ENCODE measurements at regions not wholly inside any gene's neighbourhood (a gene's known extent, or its start where the extent isn't known, plus 50 kb on each side); places are given as distances from the start of the nearest gene placed in this dataset.

- H4K20me1 ChIP-seq (ENCODE audit: insufficient read depth, low read length): no peaks in the 10 kb centered on the region
- no peaks in the 10 kb centered on the region for H3K36me3 ChIP-seq (ENCODE audit: insufficient read depth, low read length)
- no peak overlapping the region for H2AFZ ChIP-seq (ENCODE audit: low read depth, low read length)
- H3K79me2 ChIP-seq (ENCODE audit: insufficient read depth, low read length): no peaks in the 10 kb centered on the region
- peaks cover 17% of the 10 kb centered on the region for H3K27me3 ChIP-seq (ENCODE audit: insufficient read depth, low read length, poor library complexity)
- DNase-seq (peak; percentile 23), ATAC-seq (ENCODE audit: insufficient read depth, low read depth) (peak; percentile 44; the same call in 2 of the 3 replicates)
- H3K4me2 ChIP-seq (ENCODE audit: insufficient read depth, low read length): no peak overlapping the region
- H3K9ac ChIP-seq (ENCODE audit: low read depth, low read length): no peak overlapping the region
- H3K4me1 ChIP-seq (ENCODE audit: insufficient read depth, low read length): no peaks in the 10 kb centered on the region
- no peaks in the 10 kb centered on the region for H3K9me3 ChIP-seq (ENCODE audit: insufficient read depth, low read length, severe bottlenecking)
- TF ChIP-seq EZH2 (IDR thresholded peaks at IDR 0.05; ENCODE audit: borderline replicate concordance, low read depth, low read length, severe bottlenecking) (no peak), CTCF (IDR thresholded peaks at IDR 0.05; ENCODE audit: borderline replicate concordance, extremely low read depth, low read length, poor library complexity, severe bottlenecking) (no peak)
- H3K27ac ChIP-seq (ENCODE audit: low read length): no peak overlapping the region
- no peak overlapping the region for H3K4me3 ChIP-seq (ENCODE audit: low read depth in 1 of 2, low read length in 2 of 2)
Observed at GRCh38 chr2:216765761-216766262, 70.5 kb upstream of the IGFBP5 start.

GRCh38 chr2:216763396-216763795, 68.0 kb upstream of the IGFBP5 start:
- no peak for ATAC-seq (ENCODE audit: insufficient read depth, low read depth)
- no peaks in the 10 kb centered on the region for H4K20me1 ChIP-seq (ENCODE audit: insufficient read depth, low read length)

GRCh38 chr2:216761809-216762208, 66.5 kb upstream of the IGFBP5 start:
- no peak overlapping the region for H3K9ac ChIP-seq (ENCODE audit: low read depth, low read length)
- TF ChIP-seq CTCF (IDR thresholded peaks at IDR 0.05; ENCODE audit: borderline replicate concordance, extremely low read depth, low read length, poor library complexity, severe bottlenecking) (no peak), EZH2 (IDR thresholded peaks at IDR 0.05; ENCODE audit: borderline replicate concordance, low read depth, low read length, severe bottlenecking) (no peak)
- no peaks in the 10 kb centered on the region for H3K9me3 ChIP-seq (ENCODE audit: insufficient read depth, low read length, severe bottlenecking)
- no peak overlapping the region for H3K4me3 ChIP-seq (ENCODE audit: low read depth in 1 of 2, low read length in 2 of 2)
- no peaks in the 10 kb centered on the region for H4K20me1 ChIP-seq (ENCODE audit: insufficient read depth, low read length)
- DNase-seq: no peak
- no peaks in the 10 kb centered on the region for H3K79me2 ChIP-seq (ENCODE audit: insufficient read depth, low read length)
- H3K36me3 ChIP-seq (ENCODE audit: insufficient read depth, low read length): no peaks in the 10 kb centered on the region
- no peak overlapping the region for H3K4me2 ChIP-seq (ENCODE audit: insufficient read depth, low read length)
- no peaks in the 10 kb centered on the region for H3K4me1 ChIP-seq (ENCODE audit: insufficient read depth, low read length)
- no peak overlapping the region for H2AFZ ChIP-seq (ENCODE audit: low read depth, low read length)
- peaks cover 24% of the 10 kb centered on the region for H3K27me3 ChIP-seq (ENCODE audit: insufficient read depth, low read length, poor library complexity)
- no peak overlapping the region for H3K27ac ChIP-seq (ENCODE audit: low read length)
- ATAC-seq (ENCODE audit: insufficient read depth, low read depth): no peak

More at GRCh38 chr2:216763396-216763795, 68.0 kb upstream of the IGFBP5 start:
- no peak for TF ChIP-seq CTCF (IDR thresholded peaks at IDR 0.05; ENCODE audit: borderline replicate concordance, extremely low read depth, low read length, poor library complexity, severe bottlenecking)
- no peak for TF ChIP-seq EZH2 (IDR thresholded peaks at IDR 0.05; ENCODE audit: borderline replicate concordance, low read depth, low read length, severe bottlenecking)
- no peaks in the 10 kb centered on the region for H3K36me3 ChIP-seq (ENCODE audit: insufficient read depth, low read length)
- H3K79me2 ChIP-seq (ENCODE audit: insufficient read depth, low read length): no peaks in the 10 kb centered on the region
- H3K27me3 ChIP-seq (ENCODE audit: insufficient read depth, low read length, poor library complexity): peaks cover 22% of the 10 kb centered on the region
- H3K9ac ChIP-seq (ENCODE audit: low read depth, low read length): no peak overlapping the region
- no peak for DNase-seq
- no peak overlapping the region for H3K4me3 ChIP-seq (ENCODE audit: low read depth in 1 of 2, low read length in 2 of 2)
- H3K4me1 ChIP-seq (ENCODE audit: insufficient read depth, low read length): no peaks in the 10 kb centered on the region
- no peaks in the 10 kb centered on the region for H3K9me3 ChIP-seq (ENCODE audit: insufficient read depth, low read length, severe bottlenecking)
- H3K4me2 ChIP-seq (ENCODE audit: insufficient read depth, low read length): no peak overlapping the region
- H3K27ac ChIP-seq (ENCODE audit: low read length): no peak overlapping the region
- no peak overlapping the region for H2AFZ ChIP-seq (ENCODE audit: low read depth, low read length)

- Histone ChIP-seq H3K4me1 (ENCODE audit: insufficient read depth, low read length) (no peaks in the 10 kb centered on the region), H3K4me3 (ENCODE audit: low read depth in 1 of 2, low read length in 2 of 2) (no peak overlapping the region), H2AFZ (ENCODE audit: low read depth, low read length) (no peak overlapping the region), H3K27ac (ENCODE audit: low read length) (no peak overlapping the region), H3K27me3 (ENCODE audit: insufficient read depth, low read length, poor library complexity) (peaks cover 20% of the 10 kb centered on the region), H3K9me3 (ENCODE audit: insufficient read depth, low read length, severe bottlenecking) (no peaks in the 10 kb centered on the region), H3K9ac (ENCODE audit: low read depth, low read length) (no peak overlapping the region), H4K20me1 (ENCODE audit: insufficient read depth, low read length) (no peaks in the 10 kb centered on the region), H3K79me2 (ENCODE audit: insufficient read depth, low read length) (no peaks in the 10 kb centered on the region), H3K4me2 (ENCODE audit: insufficient read depth, low read length) (no peak overlapping the region), H3K36me3 (ENCODE audit: insufficient read depth, low read length) (no peaks in the 10 kb centered on the region)
- ATAC-seq (ENCODE audit: insufficient read depth, low read depth): no peak
- no peak for DNase-seq
- TF ChIP-seq EZH2 (IDR thresholded peaks at IDR 0.05; ENCODE audit: borderline replicate concordance, low read depth, low read length, severe bottlenecking): no peak
- no peak for TF ChIP-seq CTCF (IDR thresholded peaks at IDR 0.05; ENCODE audit: borderline replicate concordance, extremely low read depth, low read length, poor library complexity, severe bottlenecking)
Observed at GRCh38 chr2:216761133-216761532, 65.8 kb upstream of the IGFBP5 start.
